Middle frontal gyrus (tissue), 1 donor: ENCODE measurements at regions not wholly inside any gene's neighbourhood (a gene's known extent, or its start where the extent isn't known, plus 50 kb on each side); places are given as distances from the start of the nearest gene placed in this dataset.
"Not testable (repeated sequence)": the region's sequence is repeated elsewhere in the genome, so short reads cannot be mapped to it uniquely, and the experiment has no call there.

Experiments
- DNase-seq: peaks from one replicate; pipeline ENCODE4 v3.0.0-alpha.2; 2015; ENCODE audit warnings: low spot score; ENCODE audit errors: extremely low spot score

DNA sequence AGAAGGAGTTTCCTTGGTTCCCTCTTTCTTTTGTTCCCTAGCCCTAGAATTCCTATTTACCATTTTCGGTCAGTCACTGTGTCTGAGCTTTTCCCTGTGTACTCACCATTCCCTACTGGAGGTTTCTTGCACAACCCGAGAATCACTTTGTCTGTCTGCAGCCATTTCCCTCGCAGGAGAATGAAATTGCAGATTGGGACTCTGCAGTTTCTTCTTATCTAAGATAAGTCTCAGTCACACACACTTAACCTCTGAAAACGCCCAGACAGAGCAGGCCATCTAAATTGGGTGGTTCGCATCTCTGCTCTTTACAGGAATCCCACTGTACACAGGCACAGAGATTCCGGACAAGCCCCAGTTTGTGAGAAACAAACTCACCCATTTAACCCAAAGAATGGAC, 58.6 kb upstream of the CNTNAP2 start:
- no peak for DNase-seq

DNA sequence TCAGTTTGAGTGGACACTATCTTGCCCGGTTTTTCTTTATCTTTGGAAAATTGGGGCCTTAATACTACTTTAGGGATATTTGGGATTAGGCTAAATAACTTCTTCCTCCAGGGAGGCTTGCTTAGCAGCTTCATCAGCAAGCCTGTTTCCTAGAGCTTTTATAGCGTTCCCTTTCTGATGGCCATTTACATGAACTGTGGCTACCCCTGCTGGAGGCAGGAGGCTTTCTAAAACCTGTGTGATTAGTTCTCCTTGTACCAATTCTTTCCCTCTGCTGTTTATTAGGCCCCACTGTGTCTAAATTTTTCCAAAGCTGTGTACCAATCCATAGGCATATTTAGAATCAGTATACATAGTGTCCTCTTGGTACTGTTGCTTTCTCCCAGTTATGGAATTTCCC, 61.7 kb upstream of the CNTNAP2 start:
- no peak for DNase-seq

DNA sequence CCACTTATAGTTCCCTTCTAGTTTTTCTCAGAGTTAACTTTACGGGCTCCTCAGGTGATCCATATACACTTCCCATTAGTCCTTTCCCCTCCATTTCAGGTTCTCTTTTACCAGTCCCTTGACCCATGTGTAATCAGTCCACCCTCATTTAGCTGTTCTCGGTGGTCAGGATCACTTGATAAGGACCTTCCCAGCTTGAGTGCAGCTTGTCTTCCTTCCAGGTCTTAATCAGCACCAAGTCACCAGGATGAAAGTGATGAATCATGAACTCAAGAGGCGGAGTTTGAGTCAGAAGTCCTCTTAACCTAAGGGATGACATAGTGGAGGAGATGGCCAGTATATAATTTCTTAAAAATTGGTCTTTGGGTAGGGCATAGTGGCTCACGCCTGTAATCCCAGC, 63.1 kb upstream of the CNTNAP2 start:
- no peak for DNase-seq

DNA sequence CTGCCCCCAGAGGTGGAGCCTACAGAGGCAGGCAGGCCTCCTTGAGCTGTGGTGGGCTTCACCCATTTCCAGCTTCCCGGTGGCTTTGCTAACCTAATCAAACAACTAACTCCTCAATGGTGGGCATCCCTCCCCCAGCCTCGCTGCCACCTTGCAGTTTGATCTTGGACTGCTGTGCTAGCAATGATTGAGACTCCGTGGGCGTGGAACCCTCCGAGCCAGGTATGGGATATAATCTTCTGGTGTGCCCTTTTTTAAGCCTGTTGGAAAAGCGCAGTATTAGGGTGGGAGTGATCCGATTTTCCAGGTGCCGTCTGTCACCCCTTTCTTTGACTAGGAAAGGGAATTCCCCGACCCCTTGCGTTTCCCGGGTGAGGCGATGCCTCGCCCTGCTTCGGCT, 73.3 kb upstream of the CNTNAP2 start:
- not testable (repeated sequence) for DNase-seq

DNA sequence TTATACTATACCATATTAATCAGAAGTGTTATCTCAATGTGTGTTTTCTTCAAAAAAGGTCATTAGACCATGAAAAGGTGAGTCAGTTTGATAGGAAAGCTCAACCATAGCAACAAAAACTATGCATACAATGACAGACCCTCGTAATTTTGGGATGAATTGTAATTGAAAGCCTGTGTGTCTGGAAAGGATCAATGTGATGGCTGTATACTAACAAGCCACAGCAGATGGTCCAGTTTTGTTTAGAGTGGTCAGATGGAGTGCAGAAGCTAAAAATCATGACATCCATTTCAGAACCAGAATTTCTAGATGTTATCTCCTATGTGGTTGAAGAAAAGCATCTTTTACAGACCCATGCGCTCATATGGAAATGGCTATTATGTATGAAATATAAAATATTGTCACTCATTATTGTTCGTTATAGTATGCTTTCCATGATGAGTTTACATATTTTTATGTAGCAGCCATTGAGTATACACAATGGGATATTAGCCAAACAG, 88.3 kb upstream of the CNTNAP2 start:
- no peak for DNase-seq

DNA sequence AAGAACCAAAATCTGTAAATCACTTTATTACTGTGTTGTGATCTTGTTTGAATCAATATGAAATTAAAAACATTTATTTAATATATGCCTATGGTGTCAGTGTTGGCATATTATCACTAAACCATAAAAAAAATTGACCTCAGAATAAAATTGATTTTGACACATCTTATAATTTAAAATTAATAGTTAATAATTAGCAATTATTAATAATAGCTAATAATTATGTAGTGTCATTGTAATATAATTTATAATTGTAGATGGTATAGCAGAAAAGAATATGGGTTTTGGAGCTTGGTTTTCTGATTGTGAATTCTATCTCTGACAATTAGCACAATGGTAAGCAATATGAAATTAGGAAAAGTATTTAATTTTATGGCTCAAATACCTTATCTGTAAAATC, 89.4 kb upstream of the CNTNAP2 start:
- no peak for DNase-seq

DNA sequence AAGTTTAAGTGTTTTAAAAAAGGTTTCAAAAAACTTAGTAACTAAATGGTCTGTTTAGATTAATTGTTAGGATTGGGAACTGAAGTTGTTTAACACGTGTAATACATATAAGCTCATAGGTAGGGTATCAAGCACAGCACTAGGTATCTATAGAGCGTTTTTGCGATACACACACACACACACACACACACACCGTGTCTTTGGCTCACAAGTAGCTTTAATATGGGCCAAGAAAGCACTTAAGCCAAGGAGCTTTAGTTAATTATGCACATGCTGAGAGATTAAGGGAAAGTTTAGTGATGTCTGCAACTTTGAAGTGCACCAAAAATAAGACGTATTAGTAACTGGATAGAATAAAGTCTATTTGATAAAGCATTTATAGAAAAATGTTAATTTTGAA, 93.8 kb upstream of the CNTNAP2 start:
- DNase-seq, result no peak

DNA sequence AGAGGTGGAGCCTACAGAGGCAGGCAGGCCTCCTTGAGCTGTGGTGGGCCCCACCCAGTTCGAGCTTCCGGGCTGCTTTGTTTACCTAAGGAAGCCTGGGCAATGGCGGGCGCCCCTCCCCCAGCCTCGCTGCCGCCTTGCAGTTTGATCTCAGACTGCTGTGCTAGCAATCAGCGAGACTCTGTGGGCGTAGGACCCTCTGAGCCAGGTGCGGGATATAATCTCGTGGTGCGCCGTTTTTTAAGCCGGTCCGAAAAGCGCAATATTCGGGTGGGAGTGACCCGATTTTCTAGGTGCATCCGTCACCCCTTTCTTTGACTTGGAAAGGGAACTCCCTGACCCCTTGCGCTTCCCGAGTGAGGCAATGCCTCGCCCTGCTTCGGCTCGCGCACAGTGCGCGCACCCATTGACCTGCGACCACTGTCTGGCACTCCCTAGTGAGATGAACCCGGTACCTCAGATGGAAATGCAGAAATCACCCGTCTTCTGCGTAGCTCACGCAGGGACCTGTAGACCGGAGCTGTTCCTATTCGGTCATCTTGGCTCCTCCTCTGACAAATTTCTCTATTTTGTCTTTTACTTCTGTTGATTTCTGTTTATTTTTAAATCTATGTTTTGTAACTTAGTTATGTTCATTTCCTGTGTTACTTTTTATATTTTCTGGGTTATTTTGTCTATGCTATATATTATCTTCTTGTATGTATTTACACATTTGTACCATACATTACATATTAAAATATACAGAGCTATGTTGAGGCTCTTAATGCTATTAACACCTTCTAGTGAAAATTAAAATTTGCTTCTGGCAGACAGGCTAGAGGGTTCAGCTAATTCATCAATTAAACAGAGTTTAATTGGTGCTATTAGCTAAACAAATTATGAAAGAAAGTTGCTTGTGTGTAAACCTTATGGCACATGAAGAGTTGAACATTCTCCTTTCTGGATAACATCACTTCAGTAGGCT, 97.3 kb upstream of the CNTNAP2 start:
- DNase-seq, result not testable (repeated sequence)

DNA sequence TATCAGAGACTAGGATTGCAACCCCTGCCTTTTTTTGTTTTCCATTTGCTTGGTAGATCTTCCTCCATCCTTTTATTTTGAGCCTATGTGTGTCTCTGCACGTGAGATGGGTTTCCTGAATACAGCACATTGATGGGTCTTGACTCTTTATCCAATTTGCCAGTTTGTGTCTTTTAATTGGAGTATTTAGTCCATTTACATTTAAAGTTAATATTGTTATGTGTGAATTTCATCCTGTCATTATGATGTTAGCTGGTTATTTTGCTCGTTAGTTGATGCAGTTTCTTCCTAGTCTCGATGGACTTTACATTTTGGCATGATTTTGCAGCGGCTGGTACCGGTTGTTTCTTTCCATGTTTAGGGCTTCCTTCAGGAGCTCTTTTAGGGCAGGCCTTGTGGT, 99.2 kb upstream of the CNTNAP2 start:
- DNase-seq, result not testable (repeated sequence)

DNA sequence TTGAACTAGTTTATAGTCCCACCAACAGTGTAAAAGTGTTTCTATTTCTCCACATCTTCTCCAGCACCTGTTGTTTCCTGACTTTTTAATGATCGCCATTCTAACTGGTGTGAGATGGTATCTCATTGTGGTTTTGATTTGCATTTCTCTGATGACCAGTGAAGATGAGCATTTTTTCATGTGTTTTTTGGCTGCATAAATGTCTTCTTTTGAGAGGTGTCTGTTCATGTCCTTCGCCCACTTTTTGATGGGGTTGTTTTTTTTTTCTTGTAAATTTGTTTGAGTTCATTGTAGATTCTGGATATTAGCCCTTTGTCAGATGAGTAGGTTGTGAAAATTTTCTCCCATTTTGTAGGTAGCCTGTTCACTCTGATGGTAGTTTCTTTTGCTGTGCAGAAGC, 102.4 kb upstream of the CNTNAP2 start:
- not testable (repeated sequence) for DNase-seq

DNA sequence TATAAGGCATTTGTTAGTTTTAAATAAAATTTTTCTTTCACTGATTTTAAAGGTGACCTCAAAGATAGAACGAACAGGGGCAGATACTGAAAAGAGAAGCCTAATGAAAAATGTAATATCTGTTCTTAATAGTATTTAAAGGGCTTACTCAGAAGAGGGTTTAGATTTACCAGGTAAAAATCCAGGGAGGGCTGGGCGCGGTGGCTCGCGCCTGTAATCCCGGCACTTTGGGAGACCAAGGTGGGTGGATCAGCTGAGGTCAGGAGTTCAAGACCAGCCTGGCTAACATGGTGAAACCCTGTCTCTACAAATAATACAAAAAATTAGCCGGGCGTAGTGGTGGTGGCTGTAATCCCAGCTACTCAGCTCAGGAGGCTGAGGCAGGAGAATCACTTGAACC, 108.3 kb upstream of the CNTNAP2 start:
- no peak for DNase-seq

DNA sequence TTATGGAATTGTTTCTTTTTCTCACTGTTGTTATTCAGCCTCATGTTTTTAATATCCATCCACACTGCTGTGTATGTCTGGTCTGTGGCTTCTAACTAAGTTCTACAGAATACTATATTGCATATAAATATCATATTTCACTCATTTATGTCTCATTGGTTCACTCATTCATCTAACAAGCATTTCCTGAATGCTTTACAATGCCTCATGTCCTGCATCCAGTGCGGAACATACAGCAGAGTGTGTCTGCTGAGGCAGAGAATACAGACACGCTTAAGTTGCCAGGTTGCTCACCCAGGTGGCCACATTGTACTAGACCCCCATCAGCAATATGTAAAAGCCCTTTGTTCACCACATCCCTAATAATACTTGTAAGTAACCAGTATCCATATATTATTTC, 111.8 kb upstream of the CNTNAP2 start:
- no peak for DNase-seq

DNA sequence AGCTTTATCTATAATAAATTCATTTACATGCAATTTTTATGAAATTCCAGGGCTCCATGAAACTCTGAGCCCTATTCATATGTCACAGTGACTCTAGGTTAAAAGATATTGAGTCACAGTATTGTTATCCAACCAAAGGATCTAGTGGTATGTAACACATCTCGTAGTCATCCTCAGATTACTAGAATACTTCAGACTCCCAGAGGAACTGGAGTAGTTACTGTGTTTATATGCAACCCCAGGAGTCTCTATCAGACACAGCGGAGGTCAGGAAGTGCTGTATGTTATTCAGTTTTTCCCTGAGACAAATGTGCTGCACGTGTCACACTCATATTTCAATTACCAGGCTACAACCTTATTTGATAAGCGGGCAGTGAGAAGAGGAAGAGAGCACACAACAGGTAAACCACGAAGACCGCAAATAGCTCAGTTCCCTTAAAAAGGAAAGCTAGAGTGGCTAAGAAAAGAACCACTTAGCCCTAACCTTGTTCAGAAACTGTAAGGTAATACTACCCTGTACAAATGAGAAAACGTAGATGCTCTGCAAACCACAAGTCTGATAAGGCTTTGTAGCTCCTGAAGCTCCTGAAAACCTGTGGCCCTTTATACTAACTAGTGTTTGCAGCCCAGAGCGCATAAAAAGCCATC, 114.0 kb upstream of the CNTNAP2 start:
- DNase-seq, result no peak

DNA sequence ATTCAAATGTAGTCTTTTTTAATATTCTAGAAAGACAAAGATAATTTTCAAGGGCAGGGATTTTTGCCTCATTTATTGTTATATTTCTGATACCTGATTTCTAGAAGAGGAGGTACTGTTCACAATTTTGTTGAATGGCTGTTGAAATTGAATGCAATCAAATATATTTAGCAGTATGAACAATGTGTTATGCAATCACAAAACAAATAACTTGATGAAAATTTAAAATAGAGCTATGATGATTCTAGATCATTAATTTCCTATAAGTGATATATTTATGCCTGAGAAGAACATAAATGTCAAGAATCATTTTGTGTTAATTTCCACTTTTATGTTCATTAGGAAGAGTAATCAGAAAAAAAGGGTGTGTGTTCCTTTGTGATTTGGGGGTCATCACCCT, 114.6 kb upstream of the CNTNAP2 start:
- DNase-seq, result no peak

DNA sequence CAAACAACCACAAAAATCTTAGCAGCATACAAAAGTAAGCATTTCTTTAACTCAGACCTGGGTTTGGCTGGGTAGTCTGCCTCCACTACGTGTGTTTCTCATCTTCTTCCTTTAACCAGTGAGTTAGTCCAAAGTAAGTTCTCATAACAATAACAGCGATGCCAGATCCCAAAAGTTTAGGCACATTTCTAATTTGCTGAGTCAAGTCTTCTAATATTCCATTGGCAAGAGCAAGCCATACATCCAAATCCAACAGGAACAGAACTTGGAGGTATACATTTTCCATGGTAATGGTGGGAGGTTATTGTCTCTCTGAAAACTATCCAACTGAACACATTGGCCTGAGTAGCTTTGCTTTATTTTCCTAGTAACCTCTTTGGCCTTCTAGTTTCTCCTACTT, 115.7 kb upstream of the CNTNAP2 start:
- DNase-seq, result no peak

DNA sequence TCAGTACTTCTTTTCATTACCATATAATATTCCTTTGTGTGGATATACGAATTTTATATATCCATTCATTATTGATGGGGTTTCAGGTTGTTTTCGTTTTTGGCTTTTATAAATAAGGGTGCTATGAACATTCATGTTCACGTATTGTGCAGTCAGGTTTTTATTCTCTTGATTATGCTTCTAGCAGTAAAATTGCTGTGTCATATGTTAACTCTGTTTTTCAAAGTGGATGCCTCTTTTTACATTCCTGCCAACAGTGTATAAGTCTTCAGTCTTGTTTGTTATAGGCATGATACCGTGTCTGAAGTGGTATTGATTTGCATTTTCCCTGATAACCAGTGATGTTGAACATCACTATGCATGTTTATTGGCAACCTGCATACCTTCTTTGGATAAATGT, 127.1 kb upstream of the CNTNAP2 start:
- no peak for DNase-seq

DNA sequence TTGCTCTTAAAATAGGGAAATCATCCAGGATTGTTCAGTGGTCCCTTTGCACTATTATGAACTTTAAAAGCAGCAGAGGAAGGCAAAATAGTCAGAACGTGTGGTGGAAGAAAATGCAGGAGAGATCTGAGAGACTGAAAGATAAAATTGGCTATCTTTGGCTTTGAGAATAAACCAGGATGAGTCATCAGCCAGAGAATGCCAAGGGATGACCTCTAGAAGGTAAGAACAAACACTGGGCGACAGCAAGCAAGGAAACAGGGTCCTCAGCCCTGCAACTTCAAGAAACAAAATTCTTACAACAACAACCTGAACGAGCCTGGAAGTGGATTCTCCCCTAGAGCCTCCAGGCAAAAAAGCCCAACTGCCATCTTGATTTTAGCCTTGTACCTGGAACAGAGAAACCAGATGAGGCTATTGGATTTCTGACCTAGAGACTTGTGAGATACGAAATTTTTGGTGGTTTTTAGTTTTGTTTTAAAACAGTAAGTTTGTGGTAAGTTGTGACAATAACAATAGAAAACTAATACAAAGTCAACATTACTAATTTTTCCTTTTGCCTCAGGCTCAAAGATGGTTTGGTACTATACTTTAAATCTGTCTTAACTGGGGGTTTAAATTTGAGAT, 130.2 kb upstream of the CNTNAP2 start:
- no peak for DNase-seq

DNA sequence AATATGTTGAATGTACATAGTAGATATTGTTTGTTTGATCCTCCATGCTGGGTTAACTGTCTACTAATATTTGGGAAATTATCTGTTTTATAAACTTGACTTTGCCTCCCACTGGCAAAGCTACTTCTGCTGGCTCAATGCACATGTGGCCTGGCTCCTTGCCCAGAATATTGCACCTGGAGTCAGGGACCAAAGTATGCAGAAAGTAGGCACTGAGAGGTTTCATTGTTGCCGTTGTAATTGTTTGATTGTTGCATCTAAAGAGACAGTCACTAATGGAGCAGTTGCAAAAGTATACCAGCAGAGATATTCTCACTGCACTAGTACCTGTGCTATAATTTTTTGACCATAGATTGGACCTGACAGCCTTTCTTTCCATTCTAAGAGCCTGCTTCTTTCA, 137.8 kb upstream of the CNTNAP2 start:
- DNase-seq, result no peak

DNA sequence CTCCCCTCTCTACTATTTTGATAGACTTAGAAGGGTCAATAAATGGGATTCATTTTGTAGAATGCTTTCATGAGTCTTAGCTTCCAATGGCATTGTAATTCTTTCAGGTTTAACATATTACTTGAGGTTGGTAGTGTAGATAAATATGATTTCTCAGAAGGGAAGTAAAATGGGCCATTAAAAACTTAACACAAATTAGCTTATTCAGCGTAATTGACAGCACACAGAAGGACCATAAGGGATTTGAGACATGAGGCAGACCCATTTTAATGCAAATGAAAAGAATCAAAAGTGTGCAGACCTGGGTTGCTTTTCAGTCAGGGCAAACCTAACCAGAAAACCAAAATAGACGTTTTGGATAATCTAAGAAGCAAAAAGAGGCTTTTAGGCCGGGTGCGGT, 156.6 kb upstream of the CNTNAP2 start:
- DNase-seq, result no peak

DNA sequence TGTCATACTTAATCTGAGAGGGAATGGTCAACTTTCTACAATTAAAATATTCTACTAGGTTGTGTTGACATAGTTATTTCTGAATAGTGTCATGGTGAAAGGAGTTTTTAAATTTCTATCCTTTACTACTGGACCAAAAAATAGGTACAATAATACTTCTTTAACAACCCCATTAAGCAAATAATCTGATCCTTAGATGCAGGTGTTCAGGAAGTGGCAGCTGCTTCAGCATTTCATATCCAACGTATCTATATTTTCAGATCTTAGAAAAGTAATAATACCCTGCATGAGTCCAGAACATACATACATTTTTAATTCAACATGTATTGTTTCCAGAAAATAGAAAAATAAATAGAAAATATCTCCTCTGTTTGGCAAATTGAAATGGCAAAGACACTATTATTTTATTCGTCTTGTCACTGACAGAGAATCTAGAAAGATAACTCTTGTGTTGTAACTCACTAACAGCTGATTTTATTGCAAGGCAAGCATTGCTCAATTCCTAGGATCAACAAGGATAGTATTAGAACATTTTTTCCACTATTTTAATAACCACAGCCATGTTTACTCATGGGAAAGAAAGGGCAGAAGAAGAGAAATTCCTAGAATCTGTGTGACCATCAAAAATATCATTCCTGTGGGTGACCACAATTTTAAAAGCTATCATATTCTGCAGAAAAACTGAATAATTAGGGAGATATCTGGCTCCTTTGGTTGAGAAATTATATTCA, 159.3 kb upstream of the CNTNAP2 start:
- DNase-seq, result no peak

DNA sequence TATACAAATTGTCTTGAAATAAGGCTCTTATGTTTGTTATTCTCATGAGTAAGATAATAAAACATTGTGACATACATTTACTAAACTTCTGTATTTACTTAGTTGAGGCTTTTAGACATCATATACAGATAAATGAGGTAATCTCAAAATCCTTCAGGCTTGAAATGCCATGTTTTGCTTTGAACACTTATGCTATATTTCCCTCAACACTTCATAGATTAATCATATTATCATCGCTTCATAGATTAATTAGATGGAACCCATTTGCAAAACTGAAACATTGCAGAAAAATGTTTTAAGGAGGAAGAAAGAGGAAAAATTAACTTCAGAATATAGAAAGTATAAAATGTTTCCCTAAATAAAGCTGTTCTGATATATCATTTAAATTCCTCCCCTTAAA, 165.0 kb upstream of the CNTNAP2 start:
- DNase-seq, result no peak

DNA sequence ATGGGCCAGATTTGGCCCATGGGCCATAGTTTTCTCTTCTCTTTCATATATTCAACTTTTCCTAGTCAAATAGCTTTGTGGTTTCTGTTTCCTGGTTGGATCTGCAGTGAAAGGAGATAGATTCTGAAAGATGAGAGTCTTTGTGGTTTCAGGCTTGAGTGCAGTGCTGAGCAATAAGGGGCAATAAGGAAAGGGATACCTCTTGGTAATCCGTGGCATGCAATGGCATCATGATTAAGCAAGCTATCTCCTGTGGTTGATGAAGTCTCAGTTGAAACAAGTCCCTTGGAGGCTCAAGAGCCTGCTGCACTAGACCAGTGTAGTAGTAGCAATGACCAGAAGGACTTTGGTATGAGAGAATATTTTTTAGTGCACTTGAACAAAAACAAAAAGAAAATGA, 187.7 kb upstream of the CNTNAP2 start:
- DNase-seq, result no peak
